IMR-90 (cell line): ENCODE measurements at regions not wholly inside any gene's neighbourhood (a gene's known extent, or its start where the extent isn't known, plus 50 kb on each side); places are given as distances from the start of the nearest gene placed in this dataset.

Experiments
- MAZ ChIP-seq: IDR thresholded peaks from 2 replicates; pipeline ENCODE4 v1.6.1; 2012; ENCODE audit warnings: low read depth, mild to moderate bottlenecking, low read length, improper control_type of control experiment, moderate library complexity, borderline replicate concordance
- MXI1 ChIP-seq: IDR thresholded peaks from 2 replicates; pipeline ENCODE4 v1.6.1; 2012; ENCODE audit warnings: low read depth, mild to moderate bottlenecking, low read length, moderate library complexity, borderline replicate concordance
- POLR2A ChIP-seq: IDR thresholded peaks from 2 replicates; pipeline ENCODE4 v1.6.1; 2012; ENCODE audit warnings: mild to moderate bottlenecking, low read depth, low read length
- TF ChIP-seq, protein P1 (sequence below): conservative IDR thresholded peaks from 2 replicates; pipeline ENCODE4 v1.5.1; 2012; ENCODE audit warnings: mild to moderate bottlenecking, low read depth, low read length, improper control_type of control experiment
- TF ChIP-seq, protein P2 (sequence below): fragments of 150-350 bp; IDR thresholded peaks from 2 replicates; pipeline ENCODE4 v1.6.1; 2017; ENCODE audit warnings: mild to moderate bottlenecking, antibody characterized with exemption, low read length, low read depth

DNA sequence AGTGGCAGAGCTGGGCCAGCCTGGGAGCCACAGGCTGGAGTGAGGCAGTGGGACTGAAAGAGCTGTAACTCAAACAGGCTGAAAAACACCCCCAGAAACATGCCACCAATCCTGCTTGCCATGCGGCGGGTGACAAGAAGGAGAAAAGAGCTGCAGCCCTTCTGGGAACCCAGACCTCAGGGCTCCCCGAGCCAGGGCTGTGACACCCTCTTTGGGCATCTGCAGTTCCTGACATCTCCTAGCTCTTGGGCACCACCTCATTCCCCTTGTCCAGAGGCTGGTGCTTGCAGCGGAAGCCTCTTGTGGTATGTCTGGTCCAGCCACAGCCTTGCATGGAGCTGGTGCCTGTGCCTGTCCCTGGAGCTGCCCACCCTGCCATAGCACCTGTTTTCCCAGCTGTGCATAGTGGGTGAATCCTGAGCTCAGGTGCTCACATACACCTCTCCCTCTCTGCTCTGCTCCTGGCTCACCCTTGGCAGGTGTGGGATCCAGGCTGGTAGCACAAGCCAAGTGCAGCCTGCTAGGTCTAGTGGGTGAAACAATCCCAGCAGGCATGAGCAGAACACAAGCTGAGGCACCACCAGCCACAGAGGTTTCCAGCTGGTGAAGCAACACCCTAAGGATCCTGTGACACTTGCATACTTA, 149.0 kb downstream of the CXXC4 start:
- TF ChIP-seq POLR2A = no peak
- TF ChIP-seq, protein P1, sequence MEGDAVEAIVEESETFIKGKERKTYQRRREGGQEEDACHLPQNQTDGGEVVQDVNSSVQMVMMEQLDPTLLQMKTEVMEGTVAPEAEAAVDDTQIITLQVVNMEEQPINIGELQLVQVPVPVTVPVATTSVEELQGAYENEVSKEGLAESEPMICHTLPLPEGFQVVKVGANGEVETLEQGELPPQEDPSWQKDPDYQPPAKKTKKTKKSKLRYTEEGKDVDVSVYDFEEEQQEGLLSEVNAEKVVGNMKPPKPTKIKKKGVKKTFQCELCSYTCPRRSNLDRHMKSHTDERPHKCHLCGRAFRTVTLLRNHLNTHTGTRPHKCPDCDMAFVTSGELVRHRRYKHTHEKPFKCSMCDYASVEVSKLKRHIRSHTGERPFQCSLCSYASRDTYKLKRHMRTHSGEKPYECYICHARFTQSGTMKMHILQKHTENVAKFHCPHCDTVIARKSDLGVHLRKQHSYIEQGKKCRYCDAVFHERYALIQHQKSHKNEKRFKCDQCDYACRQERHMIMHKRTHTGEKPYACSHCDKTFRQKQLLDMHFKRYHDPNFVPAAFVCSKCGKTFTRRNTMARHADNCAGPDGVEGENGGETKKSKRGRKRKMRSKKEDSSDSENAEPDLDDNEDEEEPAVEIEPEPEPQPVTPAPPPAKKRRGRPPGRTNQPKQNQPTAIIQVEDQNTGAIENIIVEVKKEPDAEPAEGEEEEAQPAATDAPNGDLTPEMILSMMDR = no peak
- no peak for TF ChIP-seq MAZ
- no peak for TF ChIP-seq MXI1
- TF ChIP-seq, protein P2, sequence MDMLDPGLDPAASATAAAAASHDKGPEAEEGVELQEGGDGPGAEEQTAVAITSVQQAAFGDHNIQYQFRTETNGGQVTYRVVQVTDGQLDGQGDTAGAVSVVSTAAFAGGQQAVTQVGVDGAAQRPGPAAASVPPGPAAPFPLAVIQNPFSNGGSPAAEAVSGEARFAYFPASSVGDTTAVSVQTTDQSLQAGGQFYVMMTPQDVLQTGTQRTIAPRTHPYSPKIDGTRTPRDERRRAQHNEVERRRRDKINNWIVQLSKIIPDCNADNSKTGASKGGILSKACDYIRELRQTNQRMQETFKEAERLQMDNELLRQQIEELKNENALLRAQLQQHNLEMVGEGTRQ = no peak
